ENCODE measurements at regions not wholly inside any gene's neighbourhood (a gene's known extent, or its start where the extent isn't known, plus 50 kb on each side); places are given as distances from the start of the nearest gene placed in this dataset.

DNA sequence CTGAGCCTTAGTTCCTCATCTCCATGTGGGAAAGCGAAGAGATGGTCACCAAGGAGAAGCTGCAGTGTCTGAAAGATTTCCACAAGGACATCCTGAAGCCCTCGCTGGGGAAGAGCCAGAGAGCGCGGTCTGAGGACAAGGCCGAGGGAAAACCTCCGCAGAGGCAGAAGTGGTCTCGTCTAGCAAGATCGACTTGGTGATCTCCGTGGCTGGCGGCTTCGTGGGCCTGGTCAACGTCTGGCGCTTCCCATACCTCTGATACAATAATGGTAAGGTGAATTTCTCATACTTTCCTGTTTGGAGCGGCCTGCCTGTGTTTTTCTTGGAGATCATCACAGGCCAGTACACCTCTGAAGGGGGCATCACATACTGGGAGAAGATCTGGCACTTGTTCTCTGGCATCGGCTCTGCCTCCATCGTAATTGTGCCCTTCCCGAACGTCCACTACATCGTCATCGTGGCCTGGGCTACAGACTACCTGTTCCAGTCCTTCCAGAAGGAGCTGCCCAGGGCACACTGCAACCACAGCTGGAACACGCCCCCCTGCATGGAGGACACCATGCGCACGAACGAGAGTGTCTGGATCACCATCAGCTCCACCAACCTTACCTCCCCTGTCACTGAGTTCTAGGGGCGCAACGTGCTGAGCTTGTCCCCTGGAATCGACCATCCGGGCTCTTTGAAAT, 841.1 kb upstream of the TMPRSS15 start:
- no peak for DNase-seq (ENCODE audit: low read depth)

DNA sequence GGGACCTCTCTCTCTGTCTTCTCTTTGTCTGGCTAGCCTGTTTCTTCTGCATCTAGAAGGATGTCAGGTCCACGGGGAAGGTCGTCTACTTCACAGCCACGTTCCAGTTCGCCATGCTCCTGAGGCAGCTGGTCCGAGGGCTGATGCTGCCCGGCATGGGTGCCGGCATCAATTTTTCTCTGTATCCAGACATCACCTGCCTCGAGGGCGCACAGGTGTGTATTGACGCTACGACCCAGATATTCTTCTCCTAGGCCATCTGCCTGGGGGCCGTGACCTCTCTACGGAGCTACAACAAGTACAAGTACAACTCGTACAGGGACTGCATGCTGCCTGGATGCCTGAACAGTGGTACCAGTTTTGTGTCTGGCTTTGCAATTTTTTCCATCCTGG, 841.6 kb upstream of the TMPRSS15 start:
- no peak for DNase-seq (ENCODE audit: low read depth)

DNA sequence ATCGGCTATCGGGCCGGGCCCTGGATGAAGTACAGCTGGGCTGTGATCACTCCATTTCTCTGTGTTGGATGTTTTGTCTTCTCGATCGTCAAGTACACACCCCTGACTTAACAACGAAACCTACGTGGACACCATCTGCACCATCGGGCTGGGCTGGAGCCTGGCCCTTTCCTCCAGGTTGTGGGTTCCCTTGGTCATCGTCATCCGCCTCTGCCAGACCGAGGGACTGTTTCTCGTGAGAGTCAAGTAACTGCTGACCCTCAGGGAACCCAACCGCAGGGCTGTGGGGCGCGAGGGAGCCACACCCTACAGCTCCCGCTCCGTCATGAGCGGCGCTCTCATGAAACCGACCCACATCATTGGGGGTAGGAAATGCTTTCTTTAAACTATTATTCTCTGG, 842.4 kb upstream of the TMPRSS15 start:
- no peak for DNase-seq (ENCODE audit: low read depth)

DNA sequence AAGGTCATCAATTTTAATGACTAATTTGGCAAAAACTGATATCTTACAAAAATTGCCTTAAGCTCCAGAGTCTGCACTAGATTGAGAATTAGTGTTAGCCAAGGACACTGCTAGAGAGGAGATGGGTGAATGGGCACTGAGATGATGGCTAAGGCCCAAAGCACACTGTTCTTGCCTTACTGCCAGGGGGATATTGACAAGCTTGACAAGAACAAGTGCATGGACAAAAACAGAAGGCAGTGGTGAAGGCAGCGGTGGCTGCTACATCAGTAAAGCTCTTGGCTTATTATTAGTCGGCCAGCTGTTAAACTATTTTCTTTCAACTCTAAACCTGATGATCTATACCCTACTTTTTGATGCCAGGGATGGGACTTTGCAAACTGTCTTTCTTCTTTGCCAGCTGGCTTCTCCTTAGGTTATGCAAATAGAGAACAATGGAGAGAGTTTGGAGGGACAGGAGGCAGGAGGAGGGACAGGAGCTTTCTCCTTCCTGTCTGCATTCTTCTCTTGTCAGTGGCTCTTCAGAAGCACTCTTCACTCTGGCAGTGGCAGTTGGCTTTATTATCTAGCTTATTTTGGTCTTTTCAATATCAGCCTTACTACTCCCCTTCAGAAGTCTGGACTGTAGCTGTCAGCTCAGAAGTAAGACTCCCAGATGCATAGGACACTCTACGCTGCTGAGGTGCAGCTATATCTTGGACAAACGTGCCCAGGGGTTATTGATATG, 853.5 kb upstream of the TMPRSS15 start:
- DNase-seq (ENCODE audit: low read depth), result no peak

DNA sequence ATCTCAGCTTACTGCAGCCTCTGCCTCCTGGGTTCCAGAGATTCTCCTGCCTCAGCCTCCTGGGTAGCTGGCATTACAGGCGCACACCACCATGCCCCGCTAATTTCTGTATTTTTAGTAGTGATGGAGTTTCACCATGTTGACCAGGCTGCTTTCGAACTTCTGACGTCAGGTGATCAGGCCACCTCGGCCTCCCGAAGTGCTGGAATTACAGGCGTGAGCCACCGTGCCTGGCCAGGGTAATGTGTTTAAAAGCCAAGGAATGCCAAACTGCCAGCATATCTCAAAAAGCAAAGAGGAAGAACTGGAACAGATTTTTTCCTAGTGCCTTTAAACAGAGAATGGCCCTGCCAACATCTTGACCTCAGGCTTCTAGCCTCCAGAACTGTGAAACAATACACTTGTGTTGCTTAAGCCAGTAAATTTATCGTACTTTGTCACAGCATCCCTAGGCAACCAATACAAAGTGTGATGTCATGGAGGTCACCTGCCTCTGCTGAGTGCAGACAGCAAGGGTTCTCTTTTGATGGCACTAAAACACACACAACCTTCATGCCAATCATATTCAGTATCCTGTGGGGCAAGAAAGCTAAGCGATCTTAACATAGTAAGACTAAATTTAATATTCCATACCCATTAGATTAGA, 858.3 kb upstream of the TMPRSS15 start:
- no peak for DNase-seq (ENCODE audit: low read depth)

DNA sequence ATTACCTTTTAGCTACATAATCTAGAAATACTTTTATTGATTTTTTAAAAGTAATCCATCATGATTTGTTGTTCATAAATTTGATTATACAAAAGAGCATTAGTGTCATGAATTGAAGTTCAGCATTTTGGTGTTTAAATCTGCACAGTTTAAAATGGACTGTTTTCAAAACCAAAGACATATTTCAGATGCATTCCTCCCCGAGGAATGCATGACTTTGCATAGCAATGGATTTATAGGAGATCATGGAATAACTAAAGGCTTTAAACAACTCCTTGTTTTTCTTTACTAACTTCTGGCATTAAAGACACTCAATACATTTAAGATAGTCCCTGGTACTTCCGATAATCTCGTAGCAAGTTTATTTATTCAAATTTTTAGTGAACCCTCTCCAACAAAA, 863.1 kb upstream of the TMPRSS15 start:
- no peak for DNase-seq (ENCODE audit: low read depth)

DNA sequence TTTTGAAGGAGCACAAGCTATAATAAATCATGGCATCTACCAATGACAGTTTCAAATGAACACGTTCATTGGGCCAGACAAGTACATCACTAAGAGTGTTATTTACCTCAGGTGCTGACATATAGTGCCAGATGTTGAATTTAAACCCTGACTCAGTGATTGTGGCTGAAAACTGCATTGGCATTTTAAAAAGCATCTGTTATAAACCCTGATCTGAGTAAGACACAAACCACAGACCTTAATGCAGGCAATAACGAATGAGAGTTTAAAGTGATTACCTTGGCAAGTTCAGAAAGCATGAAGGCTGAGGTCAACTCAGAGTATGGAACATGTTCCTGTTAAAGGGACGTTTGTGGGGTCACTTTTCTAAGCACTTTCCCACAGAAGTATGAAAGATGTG, 865.1 kb upstream of the TMPRSS15 start:
- no peak for DNase-seq (ENCODE audit: low read depth)

DNA sequence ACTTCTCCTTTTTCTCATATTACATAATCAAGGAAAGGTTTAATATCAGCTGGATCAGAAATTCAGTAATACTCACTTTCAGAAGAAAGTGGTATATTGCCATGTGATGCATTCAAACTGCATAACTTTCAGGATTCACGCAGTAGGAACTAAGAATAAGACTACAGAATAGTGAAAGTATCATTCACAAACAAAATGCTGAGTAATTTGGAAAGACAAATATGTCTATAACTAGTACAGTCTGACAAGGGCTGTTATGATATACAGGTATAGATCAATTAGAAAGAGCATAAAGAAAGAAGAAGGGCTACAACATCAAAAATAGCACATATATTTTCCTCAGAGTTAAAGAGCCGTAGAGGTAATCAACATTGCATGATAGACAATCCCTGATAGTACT, 871.5 kb upstream of the TMPRSS15 start:
- no peak for DNase-seq (ENCODE audit: low read depth)

DNA sequence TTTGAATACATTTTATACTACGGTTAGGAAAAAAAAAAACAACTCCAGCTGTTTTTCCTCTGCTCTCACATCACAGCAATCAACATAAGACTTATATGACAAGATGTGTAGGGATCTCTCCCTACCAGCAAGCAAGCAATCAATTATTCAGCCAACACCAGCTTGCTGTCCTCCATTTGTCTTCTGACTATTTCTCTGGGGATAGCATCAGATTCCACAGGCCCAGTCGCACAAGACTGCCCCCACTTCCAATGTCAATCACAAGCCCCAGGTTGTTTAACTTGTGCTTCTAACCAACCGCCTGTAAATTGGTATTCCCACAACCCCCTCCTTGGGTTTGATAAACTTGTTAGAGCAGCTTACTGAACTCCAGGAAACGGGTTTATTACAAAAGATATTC, 873.1 kb upstream of the TMPRSS15 start:
- no peak for DNase-seq (ENCODE audit: low read depth)

DNA sequence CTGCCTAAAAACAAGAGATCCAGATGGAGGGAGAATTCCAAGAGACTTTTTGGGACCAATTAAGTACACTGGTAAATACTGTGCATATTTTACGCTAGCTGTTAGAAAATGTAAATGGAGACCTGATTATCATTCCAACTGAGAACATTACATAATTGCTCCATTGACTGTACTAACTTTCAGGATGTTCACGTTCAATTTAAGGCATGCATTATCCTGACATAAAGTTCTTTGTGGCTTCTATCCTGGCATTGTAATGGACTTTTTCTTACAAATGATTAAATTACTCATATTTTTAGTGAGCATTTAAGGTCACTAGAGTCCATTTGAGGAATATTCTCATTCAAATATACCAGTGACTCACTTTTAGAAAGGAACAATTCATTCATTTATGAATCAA, 883.3 kb upstream of the TMPRSS15 start:
- DNase-seq (ENCODE audit: low read depth), result no peak

DNA sequence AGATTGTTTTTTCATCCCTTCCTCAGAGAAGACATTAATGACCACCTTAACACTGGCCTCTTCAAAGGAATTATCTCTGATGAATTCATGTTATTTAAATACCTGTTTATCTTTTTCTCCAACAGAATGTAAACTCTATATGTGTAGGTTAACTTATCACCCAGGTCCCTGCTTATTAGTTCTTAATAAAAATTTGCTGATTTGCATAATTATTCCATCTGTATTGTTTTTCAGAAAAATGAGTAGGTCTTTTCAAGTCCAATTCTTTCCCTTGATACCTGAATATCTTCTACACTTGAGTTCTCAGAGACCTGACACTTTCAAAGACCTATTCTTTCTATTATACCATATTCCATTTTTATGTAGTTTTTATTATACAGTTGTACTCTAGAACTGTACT, 886.7 kb upstream of the TMPRSS15 start:
- DNase-seq (ENCODE audit: low read depth), result no peak

DNA sequence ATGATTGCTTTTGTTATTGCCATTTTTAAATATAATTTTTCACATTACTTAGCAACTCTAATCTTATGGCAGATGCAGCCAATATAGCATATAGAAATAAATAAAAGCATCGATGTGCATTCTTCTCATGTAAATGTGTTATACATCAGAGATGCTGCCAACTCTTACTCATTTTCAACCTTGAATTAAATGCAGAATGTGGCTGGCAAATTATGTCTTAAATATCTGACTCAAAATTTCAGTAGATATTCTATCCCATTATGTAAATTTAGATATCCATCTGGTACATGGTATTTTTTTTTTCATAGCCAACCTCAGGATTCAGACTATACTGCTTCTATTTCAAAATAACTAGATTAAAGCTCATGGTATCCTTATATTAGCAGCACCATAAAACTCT, 916.7 kb upstream of the TMPRSS15 start:
- DNase-seq (ENCODE audit: low read depth), result no peak

DNA sequence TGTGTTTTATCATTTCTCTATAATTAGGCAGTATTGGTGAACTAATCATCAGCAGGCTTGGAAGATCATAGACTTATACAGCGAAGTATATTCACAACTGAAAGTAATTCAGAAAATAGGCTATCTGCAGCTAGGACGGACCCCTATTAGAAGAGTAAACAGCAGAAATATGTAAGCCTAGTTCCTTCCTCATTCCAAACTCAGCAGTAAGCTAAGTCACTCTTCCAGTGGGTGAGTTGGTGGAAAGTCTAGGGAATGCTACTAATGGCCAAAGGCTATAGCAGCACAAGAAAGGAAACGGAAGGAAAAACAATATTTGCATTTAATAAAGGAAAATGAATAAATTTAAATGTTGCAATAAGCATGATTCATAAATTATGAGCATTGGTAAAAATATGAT, 918.1 kb upstream of the TMPRSS15 start:
- no peak for DNase-seq (ENCODE audit: low read depth)

DNA sequence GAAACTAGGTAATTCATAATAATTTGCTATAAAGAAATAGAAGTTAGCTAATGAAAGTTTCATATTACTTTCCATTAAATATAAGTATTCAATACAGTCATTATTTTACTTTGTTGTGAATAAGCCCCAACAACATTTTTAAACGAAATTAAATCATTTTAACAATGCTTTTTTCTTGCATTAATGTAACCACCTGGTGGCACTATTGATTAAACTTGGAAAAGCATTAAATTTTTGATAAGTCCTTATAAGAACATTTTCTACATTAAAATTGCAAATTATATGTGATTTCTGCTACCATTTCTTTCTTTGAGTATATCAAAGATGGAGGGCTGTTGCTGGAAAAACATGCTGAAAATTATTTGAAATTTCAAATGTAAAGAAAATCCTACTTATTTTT, 918.8 kb upstream of the TMPRSS15 start:
- no peak for DNase-seq (ENCODE audit: low read depth)

DNA sequence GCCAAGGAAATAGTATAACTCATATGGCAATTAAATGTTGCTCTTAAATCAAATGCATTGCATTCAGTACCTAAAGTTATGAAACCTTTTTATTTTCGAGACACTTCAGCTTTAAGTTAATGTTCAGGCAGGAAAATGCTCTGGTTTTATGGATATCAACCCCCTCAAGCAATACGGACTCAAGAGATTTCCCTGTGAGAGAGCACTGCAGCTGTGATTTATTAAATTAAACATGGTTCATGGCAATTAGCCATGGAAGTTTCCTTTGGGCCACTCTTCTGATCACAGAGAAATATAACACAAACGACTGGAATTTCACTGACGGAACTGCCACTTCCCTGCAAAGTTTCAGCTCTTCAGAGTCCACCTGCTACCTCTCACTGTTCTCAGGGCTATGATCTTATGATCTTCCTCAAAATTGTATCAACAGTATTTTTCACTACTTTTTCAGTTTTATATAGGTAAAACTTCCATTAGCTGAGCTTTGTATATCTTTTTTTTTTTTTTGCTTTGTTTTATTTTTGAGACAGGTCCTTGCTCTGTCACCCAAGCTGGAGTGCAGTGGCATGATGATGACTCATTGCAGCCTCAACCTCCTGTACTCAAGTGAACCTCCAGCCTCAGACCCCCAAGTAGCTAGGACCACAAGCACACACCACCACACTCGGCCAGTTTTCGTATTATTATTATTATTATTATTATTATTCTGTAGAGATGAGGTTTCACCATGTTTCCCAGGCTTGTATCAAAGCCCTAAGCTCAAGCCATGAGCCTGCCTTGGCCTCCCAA, 923.1 kb upstream of the TMPRSS15 start:
- no peak for DNase-seq (ENCODE audit: low read depth)

DNA sequence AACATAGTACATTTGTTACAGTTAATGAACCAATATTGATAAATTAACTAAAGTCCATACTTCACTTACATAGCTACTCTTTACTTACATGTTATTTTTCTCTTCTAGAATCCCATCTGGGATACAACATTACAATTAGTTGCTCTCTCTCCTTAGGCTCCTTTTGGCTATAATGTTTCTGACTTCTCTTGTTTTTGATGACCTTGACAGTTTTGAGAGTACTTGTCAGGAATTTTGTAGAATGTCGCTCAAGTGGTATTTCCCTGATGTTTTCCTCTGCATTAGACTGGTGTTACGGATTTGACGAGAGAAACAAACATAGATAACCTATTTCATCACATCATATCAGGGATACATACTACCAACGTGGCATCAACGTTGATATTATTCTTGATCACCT, 925.4 kb upstream of the TMPRSS15 start:
- DNase-seq (ENCODE audit: low read depth), result no peak

DNA sequence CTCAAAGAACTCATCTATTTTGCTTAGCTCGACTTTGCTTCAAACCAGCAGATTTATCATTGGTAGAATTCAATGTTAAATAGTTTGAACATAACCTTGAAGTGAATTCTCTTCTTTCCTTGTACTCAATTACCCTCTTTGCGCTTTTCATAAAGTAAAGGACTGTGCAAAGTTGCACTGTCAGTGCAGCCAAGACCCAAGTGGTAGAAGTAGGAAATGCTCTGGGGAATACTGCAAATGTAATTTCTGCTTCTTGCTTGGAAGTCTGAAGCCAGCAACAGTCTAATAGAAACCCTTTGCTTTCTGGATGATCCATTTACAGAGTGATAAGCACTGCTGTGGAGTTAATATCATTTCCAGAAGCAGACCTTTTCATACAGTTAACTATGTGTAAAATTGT, 936.7 kb upstream of the TMPRSS15 start:
- DNase-seq (ENCODE audit: low read depth), result no peak

DNA sequence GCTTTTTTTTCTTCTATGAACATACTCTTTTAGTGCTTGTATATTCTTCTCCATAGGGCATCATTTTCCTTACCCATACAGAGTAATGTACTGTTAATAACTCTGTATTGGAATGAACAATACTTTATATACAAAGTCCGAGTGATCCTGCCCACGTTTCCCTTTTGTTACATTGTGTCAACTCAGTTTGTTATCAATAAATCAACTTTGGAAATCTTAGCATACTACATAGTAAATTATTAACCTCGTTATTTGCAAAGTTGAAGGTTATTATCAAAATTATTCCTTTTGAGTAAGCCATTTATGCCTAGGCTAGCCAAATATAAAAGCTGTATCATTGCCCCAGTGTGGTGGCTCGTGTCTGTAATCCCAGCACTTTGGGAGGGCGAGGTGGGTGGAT, 937.4 kb upstream of the TMPRSS15 start:
- DNase-seq (ENCODE audit: low read depth), result no peak

DNA sequence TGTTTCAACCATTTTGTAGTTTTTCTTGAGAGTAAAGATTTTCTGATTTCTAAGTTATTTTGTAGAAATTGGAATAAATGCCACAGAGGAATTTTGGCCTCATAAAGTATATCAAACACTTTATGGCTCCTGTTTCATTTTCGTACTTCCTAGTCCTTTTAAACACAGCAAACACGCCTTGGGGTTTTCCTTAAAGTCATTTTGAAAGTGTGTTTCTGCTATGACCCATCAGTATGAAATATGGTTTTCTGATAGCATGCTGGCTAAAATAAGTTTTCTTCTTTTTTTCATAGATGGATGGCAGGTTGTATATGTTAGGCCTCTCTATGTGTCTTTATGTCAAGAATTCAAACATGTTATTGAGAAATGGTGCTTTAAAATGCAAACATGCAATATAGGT, 940.1 kb upstream of the TMPRSS15 start:
- DNase-seq (ENCODE audit: low read depth), result no peak

DNA sequence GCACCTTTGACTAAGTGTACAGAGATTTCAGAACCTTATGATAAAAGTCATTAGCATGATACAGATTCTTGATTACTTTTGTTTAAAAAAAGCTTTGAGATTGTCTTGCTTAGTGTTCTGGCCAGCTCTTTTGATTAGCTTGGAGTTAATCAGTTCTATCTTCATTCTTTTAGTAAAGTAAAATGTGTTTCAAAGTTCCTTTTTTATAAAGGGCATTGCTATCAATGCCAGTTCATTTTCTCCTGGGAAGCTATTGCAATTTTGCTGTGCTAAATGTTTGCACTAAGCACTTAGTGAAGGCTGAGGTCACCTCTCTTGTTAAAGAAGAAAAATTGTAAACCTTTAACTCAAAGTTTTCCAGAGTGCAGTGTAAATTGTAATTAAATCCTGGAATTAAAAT, 946.7 kb upstream of the TMPRSS15 start:
- no peak for DNase-seq (ENCODE audit: low read depth)

DNA sequence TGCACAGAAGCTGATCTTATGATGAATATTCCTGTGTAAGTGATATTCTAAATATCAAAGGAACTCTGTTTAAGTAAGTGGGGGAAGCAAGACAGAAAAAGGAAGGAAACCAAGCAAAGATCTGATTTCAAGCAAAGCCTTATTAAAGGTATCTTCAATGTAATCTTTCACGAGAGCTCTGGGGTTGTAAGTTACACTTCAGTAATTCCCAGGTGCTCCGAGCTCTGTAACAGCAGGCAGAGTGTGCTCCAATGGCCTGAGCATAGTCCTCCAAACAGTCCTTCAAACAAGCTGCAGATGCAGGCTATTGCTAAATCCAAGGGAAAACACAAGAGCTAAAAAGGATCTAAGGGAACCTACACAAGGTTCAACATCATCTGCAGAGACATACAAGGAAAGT, 949.7 kb upstream of the TMPRSS15 start:
- no peak for DNase-seq (ENCODE audit: low read depth)

DNA sequence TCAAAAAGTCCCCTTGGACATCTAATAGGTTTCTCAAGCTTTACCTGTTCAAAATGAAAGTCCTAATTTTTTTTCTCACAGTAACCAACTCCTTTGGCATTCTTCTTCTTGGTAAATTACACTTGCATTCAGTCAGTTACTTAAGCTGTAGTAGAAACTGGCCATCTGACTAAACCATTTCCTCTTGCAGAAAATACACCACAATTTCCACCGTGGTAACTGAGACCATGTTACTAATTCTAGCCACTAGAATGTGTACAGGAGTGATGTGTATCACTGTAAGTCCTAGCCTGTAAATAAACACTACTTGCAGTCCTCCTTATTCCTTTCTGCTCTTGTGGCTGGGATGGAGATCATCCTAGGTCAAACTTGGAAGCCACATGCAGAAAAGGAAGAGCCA, 965.4 kb upstream of the TMPRSS15 start:
- no peak for DNase-seq (ENCODE audit: low read depth)

DNA sequence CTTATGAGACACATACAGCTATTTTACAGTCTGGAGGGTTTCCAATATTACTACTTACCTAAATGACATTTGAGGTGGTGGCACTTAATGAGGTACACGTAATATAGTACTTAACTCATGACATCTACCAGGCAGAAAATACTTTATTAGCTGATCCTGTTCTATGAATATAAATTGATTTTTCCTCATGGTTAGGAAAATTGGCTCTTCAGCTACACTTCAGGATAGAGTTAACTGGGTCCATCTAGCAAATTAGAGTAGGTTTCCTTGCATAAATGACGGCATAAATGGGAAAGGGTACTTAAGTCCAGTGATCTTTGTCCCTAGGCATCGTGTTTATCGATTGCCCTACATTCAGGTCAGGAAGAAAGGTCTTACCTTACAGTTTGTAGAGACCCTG, 988.8 kb upstream of the TMPRSS15 start:
- no peak for DNase-seq (ENCODE audit: low read depth)
